Central memory CD8-positive, alpha-beta T cell (primary cell): ENCODE measurements at regions not wholly inside any gene's neighbourhood (a gene's known extent, or its start where the extent isn't known, plus 50 kb on each side); places are given as distances from the start of the nearest gene placed in this dataset.

Source experiments
- ATAC-seq: fragments of 150-1000 bp; cut with Tn5 transposase; replicated peaks from 2 replicates; pipeline ENCODE4 v1.10.0; 2022; ENCODE audit warnings: mild to moderate bottlenecking, moderate FRiP score, moderate number of reproducible peaks; ENCODE audit not compliant: poor library complexity, severe bottlenecking; ENCODE audit errors: extremely low read depth
- DNase-seq, 2 donors: peaks; one replicate each; pipeline ENCODE4 v3.0.0; 2021; ENCODE audit warnings: low spot score in 2 of 2
- H3K27ac Mint-ChIP-seq: one replicate; pipeline ENCODE4 v1.8.0; 2022; ENCODE audit warnings: low read depth, mild to moderate bottlenecking, moderate library complexity, mixed read lengths
- H3K27me3 Mint-ChIP-seq: one replicate; pipeline ENCODE4 v1.8.0; 2022; ENCODE audit warnings: mixed read lengths
- H3K36me3 Mint-ChIP-seq: one replicate; pipeline ENCODE4 v1.8.0; 2022; ENCODE audit warnings: mild to moderate bottlenecking, moderate library complexity, mixed read lengths; ENCODE audit not compliant: insufficient read depth
- H3K4me1 Mint-ChIP-seq: one replicate; pipeline ENCODE4 v1.8.0; 2022; ENCODE audit warnings: mixed read lengths
- H3K4me3 Mint-ChIP-seq: one replicate; pipeline ENCODE4 v1.8.0; 2022; ENCODE audit warnings: mild to moderate bottlenecking, moderate library complexity, mixed read lengths
- H3K9me3 Mint-ChIP-seq: one replicate; pipeline ENCODE4 v1.8.0; 2022; ENCODE audit warnings: mixed read lengths

GRCh38 chr22:49617264-49617663 lies 210.4 kb downstream of the BRD1 start:
- DNase-seq (no peak), ATAC-seq (no peak)
- Mint-ChIP-seq H3K27me3 (no peaks in the 10 kb centered on the region), H3K9me3 (no peaks in the 10 kb centered on the region), H3K27ac (no peak overlapping the region), H3K4me3 (no peak overlapping the region), H3K4me1 (peaks cover 13% of the 10 kb centered on the region), H3K36me3 (peaks cover 3% of the 10 kb centered on the region)

- ATAC-seq = no peak
- Mint-ChIP-seq H3K27me3 (no peaks in the 10 kb centered on the region), H3K36me3 (peaks cover 3% of the 10 kb centered on the region), H3K4me3 (no peak overlapping the region), H3K4me1 (peaks cover 13% of the 10 kb centered on the region), H3K27ac (no peak overlapping the region), H3K9me3 (no peaks in the 10 kb centered on the region)
- DNase-seq = no peak
Measured at GRCh38 chr22:49616356-49617231, 211.1 kb downstream of the BRD1 start.

GRCh38 chr22:49614966-49615965 lies 212.4 kb downstream of the BRD1 start:
- Mint-ChIP-seq H3K4me1 (peaks cover 13% of the 10 kb centered on the region), H3K9me3 (no peaks in the 10 kb centered on the region), H3K36me3 (peaks cover 3% of the 10 kb centered on the region), H3K4me3 (no peak overlapping the region), H3K27ac (no peak overlapping the region), H3K27me3 (no peaks in the 10 kb centered on the region)
- no peak for ATAC-seq
- no peak for DNase-seq

GRCh38 chr22:49613511-49614270 lies 214.0 kb downstream of the BRD1 start:
- peaks cover 3% of the 10 kb centered on the region for H3K36me3 Mint-ChIP-seq
- H3K9me3 Mint-ChIP-seq = no peaks in the 10 kb centered on the region
- peaks cover 8% of the 10 kb centered on the region for H3K4me1 Mint-ChIP-seq
- no peak overlapping the region for H3K4me3 Mint-ChIP-seq
- H3K27me3 Mint-ChIP-seq = no peaks in the 10 kb centered on the region
- ATAC-seq = no peak
- DNase-seq = no peak
- no peak overlapping the region for H3K27ac Mint-ChIP-seq

- Mint-ChIP-seq H3K4me3 (no peak overlapping the region), H3K9me3 (no peaks in the 10 kb centered on the region), H3K27ac (no peak overlapping the region), H3K27me3 (no peaks in the 10 kb centered on the region), H3K36me3 (peaks cover 3% of the 10 kb centered on the region), H3K4me1 (peaks cover 2% of the 10 kb centered on the region)
- no peak for DNase-seq
- no peak for ATAC-seq
Measured at GRCh38 chr22:49613108-49613507, 214.6 kb downstream of the BRD1 start.

- H3K9me3 Mint-ChIP-seq = no peaks in the 10 kb centered on the region
- H3K36me3 Mint-ChIP-seq = peaks cover 5% of the 10 kb centered on the region
- no peak for ATAC-seq
- H3K27me3 Mint-ChIP-seq = no peaks in the 10 kb centered on the region
- no peak overlapping the region for H3K27ac Mint-ChIP-seq
- no peak overlapping the region for H3K4me3 Mint-ChIP-seq
- H3K4me1 Mint-ChIP-seq = no peaks in the 10 kb centered on the region
- no peak for DNase-seq
Measured at GRCh38 chr22:49609207-49609876, 218.3 kb downstream of the BRD1 start.

GRCh38 chr22:49608660-49609059 lies 219.0 kb downstream of the BRD1 start:
- Mint-ChIP-seq H3K9me3 (no peaks in the 10 kb centered on the region), H3K27me3 (no peaks in the 10 kb centered on the region), H3K36me3 (peaks cover 5% of the 10 kb centered on the region), H3K27ac (no peak overlapping the region), H3K4me1 (no peaks in the 10 kb centered on the region), H3K4me3 (no peak overlapping the region)
- ATAC-seq = no peak
- no peak for DNase-seq

GRCh38 chr22:49608228-49608627 lies 219.4 kb downstream of the BRD1 start:
- no peak for ATAC-seq
- H3K4me3 Mint-ChIP-seq = no peak overlapping the region

GRCh38 chr22:49607821-49608220 lies 219.9 kb downstream of the BRD1 start:
- Mint-ChIP-seq H3K4me1 (no peaks in the 10 kb centered on the region), H3K9me3 (no peaks in the 10 kb centered on the region)

More at GRCh38 chr22:49608228-49608627, 219.4 kb downstream of the BRD1 start:
- Mint-ChIP-seq H3K9me3 (no peaks in the 10 kb centered on the region), H3K27me3 (no peaks in the 10 kb centered on the region), H3K36me3 (peaks cover 3% of the 10 kb centered on the region), H3K4me1 (no peaks in the 10 kb centered on the region), H3K27ac (no peak overlapping the region)
- DNase-seq = no peak

GRCh38 chr22:49606562-49607290 lies 220.9 kb downstream of the BRD1 start:
- H3K36me3 Mint-ChIP-seq = peaks cover 4% of the 10 kb centered on the region
- no peak overlapping the region for H3K4me3 Mint-ChIP-seq
- DNase-seq (no peak), ATAC-seq (no peak)
- no peaks in the 10 kb centered on the region for H3K27me3 Mint-ChIP-seq
- no peaks in the 10 kb centered on the region for H3K9me3 Mint-ChIP-seq
- no peaks in the 10 kb centered on the region for H3K4me1 Mint-ChIP-seq
- no peak overlapping the region for H3K27ac Mint-ChIP-seq

More at GRCh38 chr22:49607821-49608220, 219.9 kb downstream of the BRD1 start:
- Mint-ChIP-seq H3K27me3 (no peaks in the 10 kb centered on the region), H3K36me3 (peaks cover 4% of the 10 kb centered on the region), H3K4me3 (no peak overlapping the region), H3K27ac (no peak overlapping the region)
- DNase-seq (no peak), ATAC-seq (no peak)

GRCh38 chr22:49604732-49605302 lies 222.9 kb downstream of the BRD1 start:
- H3K9me3 Mint-ChIP-seq = no peaks in the 10 kb centered on the region
- no peaks in the 10 kb centered on the region for H3K27me3 Mint-ChIP-seq
- DNase-seq (no peak), ATAC-seq (no peak)
- H3K4me1 Mint-ChIP-seq = no peaks in the 10 kb centered on the region
- no peak overlapping the region for H3K27ac Mint-ChIP-seq
- H3K4me3 Mint-ChIP-seq = no peak overlapping the region
- H3K36me3 Mint-ChIP-seq = peaks cover 4% of the 10 kb centered on the region
